Spleen (tissue), 7 donors: ENCODE measurements at regions not wholly inside any gene's neighbourhood (a gene's known extent, or its start where the extent isn't known, plus 50 kb on each side); places are given as distances from the start of the nearest gene placed in this dataset.

Experiments
- CTCF ChIP-seq, 11 experiments: fragments of 200-600 bp in 7 of 11; fragments of 450-650 bp in 4 of 11; sonication (generic) in 4 of 11; IDR thresholded peaks in 8 of 11; conservative IDR thresholded peaks in 3 of 11; 1 replicate in 7 of 11; 2 replicates in 4 of 11; pipeline versions ENCODE4 v1.4.0 to v1.8.0; 2016 to 2021; ENCODE audit warnings: antibody characterized with exemption in 11 of 11, inconsistent platforms in 4 of 11, mild to moderate bottlenecking in 1 of 11
- POLR2AphosphoS5 ChIP-seq, 3 donors: sonication (generic); formaldehyde crosslinking; IDR thresholded peaks; one replicate each; pipeline ENCODE4 v1.5.1; 2017; ENCODE audit warnings: antibody characterized with exemption in 3 of 3
- donor health status: DM: no; HTN: no; CAD: no; lungs with moderate emphysema.
- donor health status: DM: no; HTN: no; CAD: no.
- donor health status: DM: no; HTN: no; CAD: no.

- no peak for TF ChIP-seq POLR2AphosphoS5 (IDR thresholded peaks at IDR 0.05)
- no peak for TF ChIP-seq CTCF (IDR thresholded peaks at IDR 0.05 in 8 of 11, conservative IDR thresholded peaks at IDR 0.05 in 3 of 11)
Measured at GRCh38 chr16:66295761-66296546, 70.5 kb upstream of the CDH5 start.
